Jurkat, Clone E6-1 (cell line): ENCODE measurements at regions not wholly inside any gene's neighbourhood (a gene's known extent, or its start where the extent isn't known, plus 50 kb on each side); places are given as distances from the start of the nearest gene placed in this dataset.

Experiments used
- DNase-seq: peaks from one replicate; pipeline ENCODE4 v3.0.0-alpha.2; 2011; ENCODE audit warnings: low read depth, low spot score
- H3K4me3 ChIP-seq: 2 replicates; pipeline ENCODE4 v1.5.1; 2011; ENCODE audit warnings: mild to moderate bottlenecking, low read length, control low read depth, moderate library complexity

DNA sequence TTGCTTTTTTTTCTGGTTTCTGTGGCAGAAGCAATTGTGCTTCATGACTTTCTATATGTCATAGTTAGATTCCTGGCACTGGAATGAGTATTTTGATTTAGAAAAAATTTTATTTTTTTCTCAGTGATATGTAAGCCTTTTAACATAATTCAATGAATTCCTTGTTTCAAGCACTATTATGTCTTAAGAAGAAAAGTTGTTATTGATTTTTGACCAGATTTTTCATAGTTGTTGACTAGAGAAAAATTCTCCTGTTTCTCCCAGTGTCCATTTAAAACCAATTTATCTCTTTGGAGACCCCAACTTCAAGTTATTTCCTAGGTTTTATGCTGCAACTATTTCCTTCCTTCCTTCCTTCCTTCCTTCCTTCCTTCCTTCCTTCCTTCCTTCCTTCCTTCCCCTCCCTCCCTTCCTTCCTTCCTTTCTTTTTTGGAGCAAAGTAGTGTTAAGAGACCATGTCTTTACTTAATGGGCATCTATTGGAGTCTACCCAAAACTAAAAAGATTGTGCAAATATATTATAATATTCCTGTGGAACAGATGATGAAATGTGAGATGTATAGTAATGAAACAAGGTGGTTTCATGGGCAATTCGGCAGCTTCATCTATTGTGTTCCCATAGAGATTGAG is 346.9 kb downstream of the RNF144B start:
- no peak overlapping the region for H3K4me3 ChIP-seq
- DNase-seq, result no peak

DNA sequence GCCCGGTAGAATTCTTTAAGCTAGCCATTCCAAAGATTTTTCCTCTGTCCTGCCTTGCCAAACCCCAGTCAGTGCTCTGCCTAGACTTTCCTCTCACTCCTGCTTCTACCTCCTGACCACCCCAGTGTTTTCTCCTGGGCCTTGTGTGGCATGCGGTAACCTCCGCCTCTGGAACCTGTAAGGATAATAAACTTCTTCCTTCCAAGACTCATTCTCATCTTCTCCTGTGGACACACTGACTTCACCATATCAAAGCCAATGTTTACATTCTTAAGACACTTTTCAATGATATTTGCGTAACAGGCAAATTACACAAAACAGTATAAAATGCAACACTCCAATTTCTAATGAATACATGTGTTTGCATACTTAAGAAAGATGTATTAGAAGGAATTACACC is 354.6 kb downstream of the RNF144B start:
- H3K4me3 ChIP-seq, result no peak overlapping the region
- no peak for DNase-seq

DNA sequence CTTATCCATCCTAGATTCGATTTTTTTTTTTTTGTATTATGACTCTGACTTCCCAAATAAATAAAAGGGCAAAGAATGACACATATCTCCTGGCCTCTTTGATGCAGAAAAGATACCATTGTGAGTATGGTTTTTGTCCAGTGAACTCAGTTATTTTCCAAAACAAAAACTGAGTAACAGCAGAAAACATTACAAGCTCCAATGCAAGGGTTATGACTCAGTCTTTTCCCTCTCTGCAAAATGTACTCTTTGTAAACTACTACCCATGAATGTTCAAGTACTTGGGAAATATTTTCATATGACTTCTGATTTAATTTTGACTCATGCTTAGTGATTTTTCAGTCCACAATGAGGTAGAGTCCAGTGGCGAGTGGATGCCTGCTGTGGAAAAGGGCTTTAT is 355.3 kb downstream of the RNF144B start:
- no peak overlapping the region for H3K4me3 ChIP-seq
- no peak for DNase-seq

DNA sequence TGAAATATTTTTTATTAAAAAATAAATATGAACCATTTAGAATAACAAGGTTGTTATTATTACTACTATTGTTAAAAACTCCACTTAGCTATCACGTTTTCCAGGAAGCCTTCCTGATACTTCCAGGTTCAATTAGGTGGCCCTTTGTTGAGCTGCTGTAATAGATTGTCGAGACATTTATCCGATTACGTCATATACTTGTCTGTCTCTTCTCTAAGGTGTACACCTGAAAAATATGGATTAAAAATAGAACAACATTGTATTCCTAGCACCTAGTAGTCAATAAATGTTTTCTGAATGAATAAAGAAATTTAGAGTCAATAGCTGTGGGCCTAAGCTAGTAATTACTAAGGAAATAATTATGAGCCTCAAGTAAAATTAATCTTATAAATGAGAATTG is 359.6 kb downstream of the RNF144B start:
- H3K4me3 ChIP-seq, result no peak overlapping the region
- no peak for DNase-seq

DNA sequence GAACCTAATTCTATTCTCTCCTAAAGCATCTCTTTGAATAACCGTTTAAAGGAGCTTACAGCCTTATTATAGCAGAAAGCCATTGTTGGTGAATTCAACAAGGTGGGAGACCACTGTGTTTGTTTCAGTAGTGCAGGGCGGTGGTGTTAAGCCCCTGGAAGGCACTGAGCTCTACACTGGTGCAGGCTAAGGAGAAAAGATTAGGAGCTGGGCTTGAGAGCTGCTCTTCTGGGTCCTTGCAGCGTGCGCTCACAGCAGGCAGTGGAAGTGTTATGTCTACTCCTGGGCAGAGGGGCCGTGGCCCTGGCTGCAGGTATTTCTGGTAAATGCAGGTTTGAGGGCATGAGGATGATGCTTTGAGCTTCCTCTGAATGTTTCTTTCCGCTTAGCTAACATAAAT is 361.2 kb downstream of the RNF144B start:
- H3K4me3 ChIP-seq, result no peak overlapping the region
- DNase-seq, result no peak

DNA sequence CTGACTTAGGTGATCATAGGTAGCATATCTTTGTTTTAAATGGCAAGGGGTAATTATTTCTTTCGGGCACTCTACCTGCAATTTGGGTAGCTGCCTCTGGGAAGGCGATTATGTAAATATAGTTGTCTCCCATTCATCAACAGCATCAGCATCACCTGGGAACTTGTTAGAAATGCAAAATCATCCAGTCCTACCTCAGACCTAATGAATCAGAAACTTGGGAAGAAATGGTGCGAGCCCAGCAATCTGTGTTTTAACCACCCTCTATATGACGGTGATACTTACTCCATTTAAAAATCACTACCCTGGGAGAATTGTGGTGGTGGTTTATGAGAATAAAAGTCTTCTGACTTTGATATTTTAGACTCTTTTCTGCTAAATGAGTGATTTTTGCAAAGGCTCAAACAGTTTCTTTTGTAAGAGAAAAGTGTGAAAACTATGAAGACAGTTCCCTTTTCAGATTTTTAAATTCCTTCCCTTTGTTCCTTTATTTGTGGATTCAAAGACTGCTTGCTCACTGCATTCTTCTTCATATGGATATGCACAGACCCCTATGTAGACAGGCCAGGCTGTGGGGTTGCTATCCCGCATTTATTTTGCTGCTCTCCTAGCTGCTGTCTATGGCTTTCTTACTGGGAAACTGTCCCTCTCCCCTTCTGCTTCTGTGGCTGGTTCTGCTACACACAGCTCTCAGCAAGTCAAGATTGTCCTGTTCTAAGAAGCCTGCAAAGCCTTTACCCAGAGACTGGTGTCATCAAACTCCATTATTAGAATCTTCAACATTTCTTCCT is 365.3 kb downstream of the RNF144B start:
- DNase-seq, result no peak

DNA sequence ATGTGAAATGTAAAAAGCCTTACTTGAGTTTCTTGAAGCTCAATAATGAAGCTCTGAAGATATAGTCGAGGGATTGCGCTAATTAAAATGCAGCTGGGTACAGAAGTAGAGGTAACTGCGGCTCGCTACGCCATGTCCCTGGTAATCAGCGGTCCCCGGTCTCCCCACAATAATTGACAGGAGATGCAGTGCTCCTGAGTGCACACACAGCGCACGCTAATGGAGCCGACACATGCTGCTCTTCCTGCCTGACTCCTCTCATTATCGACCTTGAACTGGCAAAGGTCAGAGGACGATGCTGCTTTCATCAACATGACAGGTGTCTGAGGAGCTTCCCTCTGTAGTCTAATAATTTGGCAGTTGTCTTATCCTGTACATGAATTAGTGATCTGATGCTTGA is 365.9 kb downstream of the RNF144B start:
- no peak overlapping the region for H3K4me3 ChIP-seq
- no peak for DNase-seq

More for the DNA sequence above, 365.3 kb downstream of the RNF144B start:
- H3K4me3 ChIP-seq, result no peak overlapping the region

DNA sequence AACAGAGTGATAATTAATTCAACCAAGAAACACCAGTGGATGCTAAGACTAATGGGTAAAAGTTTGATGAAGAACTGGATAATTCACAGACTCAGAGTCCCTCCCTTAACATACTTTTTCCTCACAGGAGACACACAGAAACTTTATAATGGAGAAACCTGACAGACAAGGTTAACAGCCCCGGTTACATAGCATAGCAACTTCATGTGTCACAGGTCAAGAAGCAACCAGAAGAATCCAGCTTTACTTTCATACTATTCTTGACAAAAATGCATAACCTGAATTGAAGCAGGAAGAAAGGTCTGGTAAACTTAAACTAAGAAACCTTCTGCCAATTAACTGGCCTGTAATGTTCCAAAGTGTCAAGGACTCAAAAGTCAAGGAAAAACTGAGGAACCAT is 375.9 kb downstream of the RNF144B start:
- no peak for DNase-seq
- no peak overlapping the region for H3K4me3 ChIP-seq

DNA sequence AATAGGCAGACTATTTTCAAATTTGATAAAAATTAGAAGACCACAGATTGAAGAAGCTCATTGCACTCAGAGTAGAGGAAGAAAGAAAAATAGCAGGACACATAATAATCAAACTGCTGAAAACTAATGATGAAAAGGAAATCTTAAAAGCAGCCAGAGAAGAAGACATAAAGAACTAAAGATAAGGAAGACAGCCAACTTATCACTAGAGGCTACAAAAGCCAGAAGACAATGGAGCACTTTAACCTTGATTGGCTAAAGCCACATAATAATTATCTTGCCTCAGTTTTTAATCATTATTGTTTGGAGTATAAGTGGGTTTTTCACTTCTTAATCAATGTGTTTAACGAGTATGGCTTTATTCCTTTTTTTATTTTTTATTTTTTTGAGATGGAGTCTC is 397.6 kb downstream of the RNF144B start:
- no peak for DNase-seq
- no peak overlapping the region for H3K4me3 ChIP-seq

DNA sequence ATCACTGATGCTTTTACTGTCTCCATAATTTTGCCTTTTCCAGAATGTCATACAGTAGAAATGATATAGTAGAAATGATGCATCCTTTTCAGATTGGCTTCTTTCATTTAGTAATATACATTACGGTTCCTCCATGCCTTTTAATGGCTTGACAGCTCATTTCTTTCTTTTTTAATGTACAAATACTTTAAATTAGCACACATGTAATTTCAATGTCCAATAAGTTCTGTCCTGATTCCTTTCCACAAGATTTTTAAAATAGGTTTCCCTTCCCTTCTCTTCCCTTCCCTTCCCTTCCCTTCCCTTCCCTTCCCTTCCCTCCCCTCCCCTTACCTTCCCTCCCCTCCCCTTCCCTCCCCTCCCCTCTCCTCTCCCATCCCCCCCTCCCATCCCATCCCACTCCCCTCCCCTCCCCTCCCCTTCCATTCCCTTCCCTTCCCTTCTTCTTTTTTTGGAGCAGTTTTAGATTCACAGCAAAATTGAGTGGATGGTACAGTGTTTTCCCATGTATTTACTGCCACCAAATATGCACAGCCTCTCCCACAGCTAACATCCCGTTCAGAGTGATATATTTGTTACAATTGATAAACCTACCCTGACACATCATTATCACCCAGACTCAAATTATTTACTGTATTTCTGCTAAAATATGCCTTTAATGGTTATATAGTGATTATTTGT is 398.8 kb downstream of the RNF144B start:
- no peak overlapping the region for H3K4me3 ChIP-seq
- no peak for DNase-seq

DNA sequence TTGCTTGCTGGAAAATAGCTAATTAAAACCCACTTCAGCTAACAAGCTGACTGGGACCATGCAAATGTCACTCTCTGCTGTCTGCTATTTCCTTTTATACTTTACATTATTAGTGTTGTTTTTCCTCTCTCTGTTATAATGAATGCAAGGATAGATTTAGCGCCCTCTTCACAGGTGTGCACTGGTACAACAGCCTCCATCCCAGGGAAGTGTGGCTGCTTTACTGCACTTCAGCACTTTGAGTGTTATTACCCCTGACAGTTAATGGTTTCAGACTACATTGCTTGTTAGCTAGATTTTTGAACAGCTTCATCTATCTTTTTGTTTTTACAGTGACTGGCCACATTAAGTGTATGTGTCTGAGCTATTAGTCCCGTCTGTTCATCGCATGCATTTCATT is 405.7 kb downstream of the RNF144B start:
- H3K4me3 ChIP-seq, result no peak overlapping the region
- DNase-seq, result no peak

DNA sequence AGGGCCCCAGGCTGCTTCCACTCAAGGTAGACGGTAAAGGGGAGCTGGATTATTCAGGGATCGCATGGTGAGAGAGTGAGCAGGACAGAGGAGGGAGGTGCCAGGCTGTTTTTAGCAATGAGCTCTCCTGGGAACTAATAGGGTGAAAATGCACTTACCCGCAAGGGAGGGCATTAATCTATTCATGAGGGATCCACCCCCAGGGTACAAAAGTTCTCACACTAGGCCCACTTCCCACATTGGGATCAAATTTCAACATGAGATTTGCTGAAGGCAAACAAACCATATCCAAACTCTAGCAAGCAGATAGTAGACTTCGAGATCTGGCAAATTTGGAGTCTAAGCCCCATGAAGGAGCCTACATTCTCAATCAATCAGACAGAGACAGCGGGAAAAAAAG is 408.6 kb downstream of the RNF144B start:
- H3K4me3 ChIP-seq, result no peak overlapping the region
- DNase-seq, result no peak

DNA sequence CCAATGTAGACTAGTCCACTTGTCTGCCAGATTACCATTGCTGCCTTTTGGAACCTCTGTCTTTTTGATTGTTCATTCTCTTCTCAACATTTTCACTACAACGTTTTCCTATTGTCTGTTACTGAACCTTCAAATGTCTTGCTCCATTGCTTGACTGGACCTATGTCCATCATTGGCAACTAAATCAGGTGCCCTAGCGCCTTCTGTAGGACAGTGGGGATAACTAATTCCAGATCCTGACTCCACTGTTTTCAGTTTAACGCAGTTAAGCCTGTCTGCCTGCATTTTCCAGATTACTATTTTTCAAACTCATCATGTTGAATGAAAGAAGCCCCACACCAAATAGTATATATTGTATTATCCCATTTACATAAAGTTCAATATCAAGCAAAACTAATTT is 433.6 kb downstream of the RNF144B start:
- DNase-seq, result no peak
- no peak overlapping the region for H3K4me3 ChIP-seq

DNA sequence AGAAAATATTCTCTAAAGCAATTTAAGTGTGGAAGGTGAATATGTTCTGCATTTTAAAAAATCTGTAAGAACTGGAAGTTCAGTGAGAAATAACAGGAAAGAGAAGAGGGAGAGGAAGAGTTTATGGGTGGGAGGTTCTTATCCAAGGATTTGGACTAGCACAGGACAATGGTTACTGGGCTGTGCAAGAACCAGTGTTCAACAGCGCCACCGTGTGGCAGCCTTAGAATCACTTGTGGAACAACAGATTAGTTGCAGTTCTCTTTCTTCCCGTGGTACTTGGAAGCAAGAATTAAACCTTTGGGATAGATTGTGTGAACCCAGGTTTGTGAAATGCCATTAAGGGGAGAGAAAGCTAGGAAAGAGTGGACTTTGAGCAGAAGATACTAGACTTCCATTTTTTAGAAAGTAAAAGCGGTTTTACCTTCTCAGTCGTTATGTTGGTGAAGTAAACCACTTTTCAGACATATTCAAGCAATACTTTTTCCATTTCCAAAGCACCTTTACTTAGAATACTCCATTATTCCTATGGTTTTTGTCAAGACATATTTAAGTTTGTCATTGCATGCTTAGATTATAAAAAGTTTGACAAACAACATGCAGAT is 436.7 kb downstream of the RNF144B start:
- peak; percentile 40 for DNase-seq
- no peak overlapping the region for H3K4me3 ChIP-seq

DNA sequence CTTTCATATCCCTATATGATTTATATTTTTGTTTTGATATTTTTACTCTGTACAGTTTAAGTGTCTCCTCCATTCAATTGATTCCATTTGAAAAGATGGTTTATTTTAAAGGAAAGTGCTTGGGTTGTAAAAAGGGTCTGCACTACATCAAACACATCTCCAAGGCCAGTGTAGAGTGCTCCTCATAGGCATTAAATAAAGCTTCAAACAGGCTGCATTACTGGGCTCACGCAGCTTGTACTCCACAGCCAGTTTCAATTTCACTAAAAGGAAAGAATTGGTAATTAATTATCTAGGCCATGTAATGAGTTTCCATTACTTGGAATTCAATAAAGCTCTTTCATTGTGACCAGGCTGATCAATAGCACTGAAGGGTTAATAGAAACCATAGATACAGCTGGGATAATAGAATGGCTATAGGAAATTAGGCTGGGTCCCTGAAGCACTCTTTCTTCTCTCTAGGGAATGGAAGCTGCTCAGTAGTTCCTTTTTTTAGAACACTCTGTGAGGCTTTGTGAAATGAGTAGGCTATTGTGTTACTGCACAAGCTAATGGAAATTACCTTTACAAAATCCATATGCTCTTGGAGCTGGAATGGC is 442.2 kb downstream of the RNF144B start:
- no peak overlapping the region for H3K4me3 ChIP-seq
- DNase-seq, result no peak

DNA sequence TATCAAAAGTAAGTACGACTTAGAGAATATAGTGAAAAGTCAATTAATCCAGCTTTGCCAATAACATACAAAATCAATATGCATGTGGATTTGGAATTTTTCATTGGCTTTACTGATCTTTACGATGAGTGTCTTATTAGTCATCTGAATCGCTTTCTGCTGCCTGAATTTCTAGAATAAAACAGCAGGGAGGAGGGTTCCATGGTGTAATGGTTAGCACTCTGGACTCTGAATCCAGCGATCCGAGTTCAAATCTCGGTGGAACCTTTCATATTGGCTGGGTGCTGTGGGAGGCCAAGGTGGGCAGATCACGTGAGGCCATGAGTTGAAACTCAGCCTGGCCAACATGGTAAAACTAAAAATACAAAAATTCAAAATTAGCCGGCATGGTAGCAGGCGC is 448.8 kb downstream of the RNF144B start:
- DNase-seq, result no peak
- H3K4me3 ChIP-seq, result no peak overlapping the region

DNA sequence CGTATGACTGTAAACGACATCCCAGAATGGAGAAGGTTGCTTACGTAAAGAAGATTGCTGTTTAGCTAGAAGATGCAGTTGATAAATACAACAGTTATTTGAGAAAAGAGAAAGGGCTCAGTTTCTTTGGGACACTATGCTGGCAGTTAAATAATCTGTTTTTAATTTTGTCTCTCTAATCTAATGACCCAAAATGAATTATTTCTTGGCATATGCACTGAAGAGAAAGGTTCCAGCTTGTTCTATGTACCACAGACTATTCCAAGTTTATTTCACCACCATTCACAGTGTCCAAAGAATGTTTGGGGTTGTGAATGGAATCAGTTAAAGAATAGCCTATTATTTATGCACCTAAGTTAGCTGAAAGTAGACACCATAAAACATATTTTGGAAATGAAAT is 449.9 kb downstream of the RNF144B start:
- no peak for DNase-seq

DNA sequence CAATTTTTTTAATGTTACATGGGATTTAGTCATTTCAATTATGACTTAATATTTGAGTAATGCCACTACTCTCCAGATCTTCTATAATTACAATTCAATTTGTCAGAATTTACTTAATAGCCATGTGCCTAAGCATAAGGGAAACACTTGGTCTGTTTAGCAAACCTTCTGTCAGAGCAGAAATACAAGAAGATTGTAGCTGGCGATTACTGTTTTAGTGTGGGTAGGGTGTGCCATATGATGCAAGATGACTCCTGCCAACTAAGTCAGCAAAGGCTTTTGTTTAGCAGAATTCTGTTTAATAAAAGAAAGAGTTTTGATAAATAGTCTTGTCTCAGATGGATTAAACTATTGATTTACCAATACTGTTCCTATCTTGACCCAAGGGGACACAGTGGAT is 455.4 kb downstream of the RNF144B start:
- no peak overlapping the region for H3K4me3 ChIP-seq
- no peak for DNase-seq

More for the DNA sequence above, 449.9 kb downstream of the RNF144B start:
- H3K4me3 ChIP-seq, result no peak overlapping the region

DNA sequence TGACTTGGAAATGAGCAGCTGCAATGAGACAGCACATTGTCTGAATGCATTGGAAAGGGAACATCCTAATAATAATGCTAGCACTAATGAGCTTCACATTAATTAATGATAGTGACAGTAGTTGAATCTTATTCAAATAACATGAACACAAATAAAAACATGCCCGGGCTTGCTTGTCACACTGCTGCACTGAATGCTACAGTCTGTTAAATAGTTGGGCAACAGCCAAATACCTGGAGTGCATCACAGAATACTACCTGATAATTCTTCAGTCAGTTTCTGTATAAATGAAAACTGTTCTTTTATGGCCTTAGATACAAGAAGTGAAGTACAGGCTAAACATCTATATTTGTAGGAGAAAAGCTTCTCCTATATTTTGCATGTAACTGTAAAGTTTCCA is 458.7 kb downstream of the RNF144B start:
- no peak for DNase-seq
- no peak overlapping the region for H3K4me3 ChIP-seq

DNA sequence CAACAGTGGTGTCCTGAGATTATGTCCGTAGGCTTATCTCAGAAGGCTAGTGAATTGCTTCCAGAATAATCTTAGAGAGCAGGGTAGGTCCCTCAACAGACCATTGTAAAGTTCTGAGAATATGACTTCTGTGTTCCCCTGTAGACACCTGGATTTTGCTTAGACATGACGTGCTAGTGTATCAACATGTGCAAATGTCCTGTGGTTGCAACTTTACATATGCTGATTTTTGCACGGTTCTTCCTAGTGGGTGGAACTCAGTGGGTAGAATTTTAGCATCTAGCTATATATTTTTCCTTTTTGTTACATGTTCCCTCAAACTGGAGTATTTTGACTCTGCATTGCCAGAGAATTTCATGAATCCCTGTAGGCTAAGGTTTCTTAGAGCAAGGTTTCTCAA is 459.2 kb downstream of the RNF144B start:
- no peak for DNase-seq

More for the DNA sequence above, 459.2 kb downstream of the RNF144B start:
- no peak overlapping the region for H3K4me3 ChIP-seq
